ENCODE measurements at regions not wholly inside any gene's neighbourhood (a gene's known extent, or its start where the extent isn't known, plus 50 kb on each side); places are given as distances from the start of the nearest gene placed in this dataset.
"Not testable (repeated sequence)": the region's sequence is repeated elsewhere in the genome, so short reads cannot be mapped to it uniquely, and the experiment has no call there.

GRCh38 chr5:68048054-68048453, 167.5 kb upstream of the PIK3R1 start:
- TF ChIP-seq, protein P1, sequence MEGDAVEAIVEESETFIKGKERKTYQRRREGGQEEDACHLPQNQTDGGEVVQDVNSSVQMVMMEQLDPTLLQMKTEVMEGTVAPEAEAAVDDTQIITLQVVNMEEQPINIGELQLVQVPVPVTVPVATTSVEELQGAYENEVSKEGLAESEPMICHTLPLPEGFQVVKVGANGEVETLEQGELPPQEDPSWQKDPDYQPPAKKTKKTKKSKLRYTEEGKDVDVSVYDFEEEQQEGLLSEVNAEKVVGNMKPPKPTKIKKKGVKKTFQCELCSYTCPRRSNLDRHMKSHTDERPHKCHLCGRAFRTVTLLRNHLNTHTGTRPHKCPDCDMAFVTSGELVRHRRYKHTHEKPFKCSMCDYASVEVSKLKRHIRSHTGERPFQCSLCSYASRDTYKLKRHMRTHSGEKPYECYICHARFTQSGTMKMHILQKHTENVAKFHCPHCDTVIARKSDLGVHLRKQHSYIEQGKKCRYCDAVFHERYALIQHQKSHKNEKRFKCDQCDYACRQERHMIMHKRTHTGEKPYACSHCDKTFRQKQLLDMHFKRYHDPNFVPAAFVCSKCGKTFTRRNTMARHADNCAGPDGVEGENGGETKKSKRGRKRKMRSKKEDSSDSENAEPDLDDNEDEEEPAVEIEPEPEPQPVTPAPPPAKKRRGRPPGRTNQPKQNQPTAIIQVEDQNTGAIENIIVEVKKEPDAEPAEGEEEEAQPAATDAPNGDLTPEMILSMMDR (IDR thresholded peaks at IDR 0.05): not testable (repeated sequence)
- TF ChIP-seq POLR2A (IDR thresholded peaks at IDR 0.05); EP300 (IDR thresholded peaks at IDR 0.05; ENCODE audit: low read depth); POLR2AphosphoS5 (IDR thresholded peaks at IDR 0.05): not testable (repeated sequence)
